Thyroid gland (tissue), 4 donors: ENCODE measurements at regions not wholly inside any gene's neighbourhood (a gene's known extent, or its start where the extent isn't known, plus 50 kb on each side); places are given as distances from the start of the nearest gene placed in this dataset.
"Not testable (repeated sequence)": the region's sequence is repeated elsewhere in the genome, so short reads cannot be mapped to it uniquely, and the experiment has no call there.

ENCODE experiments used
- DNase-seq, 2 donors: peaks; one replicate each; pipeline ENCODE4 v3.0.0-alpha.2; 2019
- H3K27ac ChIP-seq, 3 donors: fragments of 200-600 bp; sonication (generic); 1 replicate in 2 of 3; 2 replicates in 1 of 3; pipeline ENCODE4 v1.5.1; 2016 to 2019; ENCODE audit warnings: mild to moderate bottlenecking in 1 of 3, moderate library complexity in 1 of 3
- H3K27me3 ChIP-seq: fragments of 200-600 bp; sonication (generic); one replicate; pipeline ENCODE4 v1.5.1; 2019
- H3K36me3 ChIP-seq, 2 donors: fragments of 200-600 bp; sonication (generic); one replicate each; pipeline ENCODE4 v1.5.1; 2016 to 2019
- H3K4me1 ChIP-seq, 2 donors: fragments of 200-600 bp; sonication (generic); one replicate each; pipeline ENCODE4 v1.5.1; 2017 to 2019
- H3K4me3 ChIP-seq, 3 donors: fragments of 200-600 bp; sonication (generic); replicated peaks in 1 of 3; 1 replicate in 2 of 3; 2 replicates in 1 of 3; pipeline ENCODE4 v1.5.1; 2016; ENCODE audit warnings: mild to moderate bottlenecking in 1 of 3
- H3K9me3 ChIP-seq: fragments of 200-600 bp; sonication (generic); one replicate; pipeline ENCODE4 v1.5.1; 2017
- POLR2A ChIP-seq, 2 donors: fragments of 450-650 bp; IDR thresholded peaks; one replicate each; pipeline ENCODE4 v1.6.1; 2017; ENCODE audit warnings: antibody characterized with exemption in 2 of 2, mild to moderate bottlenecking in 2 of 2, moderate library complexity in 1 of 2
- WGBS, 2 donors: methylation state at CpG; one replicate each; pipeline ENCODE4 v1.1.5; 2017; 5-methylcytosine and 5-hydroxymethylcytosine counted together
- intact Hi-C: fragments of 100-400 bp; cut with DNase I; formaldehyde crosslinking; loops from one replicate; pipeline ENCODE4 v1.15.1; 2023
- TF ChIP-seq, protein P1 (sequence below), 6 experiments: fragments of 200-600 bp in 3 of 6; fragments of 450-650 bp in 3 of 6; sonication (generic) in 3 of 6; IDR thresholded peaks; one replicate each; pipeline ENCODE4 v1.5.1; 2016 to 2019; ENCODE audit warnings: antibody characterized with exemption in 6 of 6, mild to moderate bottlenecking in 2 of 6, inconsistent platforms in 1 of 6, moderate library complexity in 1 of 6

DNA sequence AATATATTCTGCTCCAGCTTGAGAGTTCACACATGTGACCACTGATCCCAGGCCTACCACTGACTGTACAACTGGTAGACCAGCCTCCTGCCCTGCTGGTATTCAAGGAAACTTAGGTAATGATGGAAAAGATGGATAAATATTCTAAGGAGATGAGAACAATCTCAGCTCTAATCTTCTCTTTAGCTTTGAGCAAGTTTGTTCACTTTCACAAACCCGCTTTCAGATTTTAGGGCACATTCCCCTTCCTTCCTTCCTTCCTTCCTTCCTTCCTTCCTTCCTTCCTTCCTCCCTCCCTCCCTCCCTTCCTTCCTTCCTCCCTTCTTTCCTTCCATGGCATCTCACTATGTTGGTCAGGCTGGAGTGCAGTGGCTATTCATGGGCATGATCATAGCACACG, 88.2 kb upstream of the PHACTR1 start:
- intact Hi-C loops: no loop called here
- H3K4me1 ChIP-seq: no peaks in the 10 kb centered on the region
- no peaks in the 10 kb centered on the region for H3K9me3 ChIP-seq
- 89 to 90% methylated on average over 2 of the region's 2 CpGs for WGBS, 2 donors
- no peaks in the 10 kb centered on the region for H3K27me3 ChIP-seq
- DNase-seq: no peak
- H3K27ac ChIP-seq: no peak overlapping the region
- no peaks in the 10 kb centered on the region for H3K36me3 ChIP-seq
- no peak overlapping the region for H3K4me3 ChIP-seq
- TF ChIP-seq, protein P1, sequence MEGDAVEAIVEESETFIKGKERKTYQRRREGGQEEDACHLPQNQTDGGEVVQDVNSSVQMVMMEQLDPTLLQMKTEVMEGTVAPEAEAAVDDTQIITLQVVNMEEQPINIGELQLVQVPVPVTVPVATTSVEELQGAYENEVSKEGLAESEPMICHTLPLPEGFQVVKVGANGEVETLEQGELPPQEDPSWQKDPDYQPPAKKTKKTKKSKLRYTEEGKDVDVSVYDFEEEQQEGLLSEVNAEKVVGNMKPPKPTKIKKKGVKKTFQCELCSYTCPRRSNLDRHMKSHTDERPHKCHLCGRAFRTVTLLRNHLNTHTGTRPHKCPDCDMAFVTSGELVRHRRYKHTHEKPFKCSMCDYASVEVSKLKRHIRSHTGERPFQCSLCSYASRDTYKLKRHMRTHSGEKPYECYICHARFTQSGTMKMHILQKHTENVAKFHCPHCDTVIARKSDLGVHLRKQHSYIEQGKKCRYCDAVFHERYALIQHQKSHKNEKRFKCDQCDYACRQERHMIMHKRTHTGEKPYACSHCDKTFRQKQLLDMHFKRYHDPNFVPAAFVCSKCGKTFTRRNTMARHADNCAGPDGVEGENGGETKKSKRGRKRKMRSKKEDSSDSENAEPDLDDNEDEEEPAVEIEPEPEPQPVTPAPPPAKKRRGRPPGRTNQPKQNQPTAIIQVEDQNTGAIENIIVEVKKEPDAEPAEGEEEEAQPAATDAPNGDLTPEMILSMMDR (IDR thresholded peaks at IDR 0.05): no peak
- no peak for TF ChIP-seq POLR2A (IDR thresholded peaks at IDR 0.05)

DNA sequence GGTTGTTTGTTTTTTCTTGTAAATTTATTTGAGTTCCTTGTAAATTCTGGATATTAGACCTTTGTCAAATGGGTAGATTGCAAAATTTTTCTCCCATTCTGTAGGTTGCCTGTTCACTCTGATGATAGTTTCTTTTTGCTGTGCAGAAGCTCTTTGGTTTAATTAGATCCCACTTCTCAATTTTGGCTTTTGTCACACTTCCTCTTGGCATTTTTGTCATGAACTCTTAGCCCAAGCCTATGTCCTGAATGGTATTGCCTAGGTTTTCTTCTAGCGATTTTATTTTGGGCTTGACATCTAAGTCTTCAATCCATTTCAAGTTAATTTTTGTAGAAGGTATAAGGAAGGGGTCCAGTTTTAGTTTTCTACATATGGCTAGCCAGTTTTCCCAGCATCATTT, 82.8 kb upstream of the PHACTR1 start:
- H3K4me1 ChIP-seq, H3K9me3 ChIP-seq, H3K4me3 ChIP-seq, H3K27me3 ChIP-seq, DNase-seq, H3K27ac ChIP-seq, intact Hi-C loops, H3K36me3 ChIP-seq: not testable (repeated sequence)
- 89 to 91% methylated on average over 1 of the region's 1 CpG for WGBS, 2 donors

DNA sequence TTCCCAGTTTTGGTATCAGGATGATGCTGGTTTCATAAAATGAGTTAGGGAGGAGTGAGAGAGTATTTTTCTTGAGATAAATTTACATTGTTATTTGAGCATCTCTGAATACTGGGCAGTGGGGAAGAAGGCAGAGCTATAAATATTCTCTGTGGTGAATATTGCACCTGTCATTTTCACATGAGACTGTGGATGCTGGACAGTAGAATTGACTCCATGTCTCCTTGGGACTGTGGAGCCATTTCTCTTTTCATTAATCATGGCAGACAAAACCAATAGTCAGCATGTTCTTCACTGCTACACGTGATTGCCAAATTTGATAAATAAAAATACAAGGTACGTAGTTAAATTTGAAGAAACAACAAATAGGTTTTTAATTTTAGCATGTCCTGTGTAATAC, 81.2 kb upstream of the PHACTR1 start:
- H3K27me3 ChIP-seq: no peaks in the 10 kb centered on the region
- H3K36me3 ChIP-seq: no peaks in the 10 kb centered on the region
- DNase-seq: no peak
- no peaks in the 10 kb centered on the region for H3K4me1 ChIP-seq
- TF ChIP-seq, protein P1 (IDR thresholded peaks at IDR 0.05): no peak
- TF ChIP-seq POLR2A (IDR thresholded peaks at IDR 0.05): no peak
- no peak overlapping the region for H3K27ac ChIP-seq
- H3K9me3 ChIP-seq: no peaks in the 10 kb centered on the region
- intact Hi-C loops: no loop called here
- 76 to 82% methylated on average over 2 of the region's 2 CpGs for WGBS, 2 donors
- H3K4me3 ChIP-seq: no peak overlapping the region

DNA sequence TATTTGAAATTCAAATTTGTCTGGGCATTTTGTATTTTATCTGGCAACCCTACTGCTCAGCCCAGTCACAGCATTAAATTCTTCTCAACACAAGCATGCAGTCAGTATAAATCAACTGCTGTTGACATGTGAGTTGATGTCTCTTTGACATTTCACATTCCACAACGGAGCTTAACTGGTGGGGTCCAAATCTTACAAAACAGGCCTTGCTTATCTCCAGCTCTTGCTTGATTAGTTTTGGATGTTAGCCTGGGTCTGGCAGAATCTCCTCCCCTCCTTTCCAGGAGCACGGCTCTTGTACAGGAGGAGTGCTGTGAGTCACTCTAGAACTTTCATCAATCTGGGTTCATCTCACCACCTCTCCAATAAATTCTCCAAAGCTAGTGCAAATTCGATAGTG, 80.8 kb upstream of the PHACTR1 start:
- 59 to 62% methylated on average over 3 of the region's 3 CpGs for WGBS, 2 donors
- H3K27me3 ChIP-seq: no peaks in the 10 kb centered on the region
- TF ChIP-seq POLR2A (IDR thresholded peaks at IDR 0.05): no peak
- TF ChIP-seq, protein P1 (IDR thresholded peaks at IDR 0.05): no peak
- DNase-seq: no peak
- no peak overlapping the region for H3K27ac ChIP-seq
- intact Hi-C loops: no loop called here
- H3K4me1 ChIP-seq: no peaks in the 10 kb centered on the region
- H3K9me3 ChIP-seq: no peaks in the 10 kb centered on the region
- no peak overlapping the region for H3K4me3 ChIP-seq
- H3K36me3 ChIP-seq: no peaks in the 10 kb centered on the region

DNA sequence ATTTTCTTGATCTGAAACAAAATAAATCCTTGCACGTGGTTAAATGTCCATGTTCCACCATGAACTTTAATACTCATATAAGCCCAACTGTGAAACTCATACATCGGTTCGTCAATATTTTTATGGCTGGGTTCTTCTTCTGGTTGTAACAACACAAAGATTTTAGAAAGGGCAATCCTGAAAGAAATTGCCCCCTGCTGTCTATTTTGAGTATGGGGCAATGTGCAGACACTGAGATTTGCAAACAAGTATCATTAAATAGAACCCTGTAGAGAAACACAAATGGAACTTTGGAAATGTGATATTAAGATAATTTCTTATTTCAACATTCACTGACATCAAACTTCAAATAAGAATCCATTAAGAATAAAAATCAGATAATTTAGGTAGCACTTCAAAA, 80.2 kb upstream of the PHACTR1 start:
- intact Hi-C loops: no loop called here

More for the DNA sequence above, 80.2 kb upstream of the PHACTR1 start:
- no peak for TF ChIP-seq POLR2A (IDR thresholded peaks at IDR 0.05)
- TF ChIP-seq, protein P1 (IDR thresholded peaks at IDR 0.05): no peak
- no peak for DNase-seq
- Histone ChIP-seq H3K27me3 (no peaks in the 10 kb centered on the region), H3K36me3 (no peaks in the 10 kb centered on the region), H3K9me3 (no peaks in the 10 kb centered on the region), H3K4me1 (no peaks in the 10 kb centered on the region), H3K4me3 (no peak overlapping the region), H3K27ac (no peak overlapping the region)
- 79 to 85% methylated on average over 3 of the region's 3 CpGs for WGBS, 2 donors
